GM19468 (cell line): ENCODE measurements at regions not wholly inside any gene's neighbourhood (a gene's known extent, or its start where the extent isn't known, plus 50 kb on each side); places are given as distances from the start of the nearest gene placed in this dataset.
"Not testable (repeated sequence)": the region's sequence is repeated elsewhere in the genome, so short reads cannot be mapped to it uniquely, and the experiment has no call there.

Source experiments
- ATAC-seq: cut with Tn5 transposase; IDR thresholded peaks from one replicate; pipeline ENCODE4 v1.9.1; 2021; ENCODE audit warnings: mild to moderate bottlenecking, moderate library complexity, moderate number of reproducible peaks; ENCODE audit not compliant: unreplicated experiment; ENCODE audit errors: extremely low read depth

DNA sequence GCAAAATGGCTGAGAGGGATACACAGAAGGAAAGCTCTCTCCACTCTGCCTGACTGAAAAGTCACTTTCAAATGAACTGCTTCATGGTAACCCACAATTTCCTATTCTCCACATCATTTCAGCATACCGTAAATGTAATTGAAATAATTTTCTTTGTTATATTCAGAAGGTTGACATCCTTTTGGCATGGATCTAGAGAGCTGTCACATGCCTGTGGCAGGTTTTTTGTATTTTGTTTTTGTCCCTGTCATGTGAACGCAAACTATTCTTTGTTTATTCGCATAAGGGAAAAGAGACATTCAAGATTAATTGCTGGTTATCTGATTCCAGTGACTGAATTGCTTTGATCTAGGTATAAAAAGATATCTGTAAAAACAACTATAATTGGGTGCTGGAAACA, 1808.1 kb downstream of the NCAM2 start:
- ATAC-seq = no peak

DNA sequence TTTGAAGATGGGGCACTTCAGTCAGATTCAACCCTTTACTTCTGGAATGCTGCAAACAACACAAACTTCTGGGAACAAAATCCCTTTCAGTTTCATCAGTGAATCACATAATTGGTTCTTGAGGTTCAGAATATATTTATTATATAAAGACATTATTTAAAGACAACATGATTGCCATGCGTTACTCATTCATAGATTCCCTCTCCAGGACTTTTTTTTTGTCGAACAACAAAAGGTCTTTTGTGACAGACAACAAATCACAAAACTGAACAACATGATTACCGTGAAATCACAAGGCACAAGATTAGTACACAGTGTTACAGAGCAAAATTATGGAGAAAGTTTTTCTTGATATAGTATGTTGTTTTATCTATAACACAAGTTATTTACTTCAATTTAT, 1815.0 kb downstream of the NCAM2 start:
- no peak for ATAC-seq

DNA sequence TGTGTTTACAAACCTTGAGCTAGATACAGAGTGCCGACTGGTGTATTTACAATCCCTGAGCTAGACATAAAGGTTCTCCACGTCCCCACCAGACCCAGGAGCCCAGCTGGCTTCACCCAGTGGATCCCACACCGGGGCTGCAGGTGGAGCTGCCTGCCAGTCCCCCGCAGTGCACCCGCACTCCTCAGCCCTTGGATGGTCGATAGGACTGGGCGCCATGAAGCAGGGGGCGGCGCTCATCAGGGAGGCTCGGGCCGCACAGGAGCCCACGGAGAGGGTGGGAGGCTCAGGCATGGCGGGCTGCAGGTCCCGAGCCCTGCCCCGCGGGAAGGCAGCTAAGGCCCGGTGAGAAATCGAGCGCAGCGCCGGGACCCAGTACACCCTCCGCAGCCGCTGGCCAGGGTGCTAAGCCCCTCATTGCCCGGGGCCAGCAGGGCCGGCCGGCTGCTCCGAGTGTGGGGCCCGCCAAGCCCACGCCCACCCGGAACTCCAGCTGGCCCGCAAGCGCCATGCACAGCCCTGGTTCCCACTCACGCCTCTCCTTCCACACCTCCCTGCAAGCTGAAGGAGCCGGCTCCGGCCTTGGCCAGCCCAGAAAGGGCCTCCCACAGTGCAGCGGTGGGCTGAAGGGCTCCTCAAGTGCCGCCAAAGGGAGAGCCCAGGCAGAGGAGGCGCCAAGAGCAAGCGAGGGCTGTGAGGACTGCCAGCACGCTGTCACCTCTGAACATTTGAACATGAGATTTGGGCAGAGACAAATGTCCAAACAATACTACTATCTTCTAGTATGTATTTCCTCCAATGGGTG, 1820.7 kb downstream of the NCAM2 start:
- not testable (repeated sequence) for ATAC-seq

DNA sequence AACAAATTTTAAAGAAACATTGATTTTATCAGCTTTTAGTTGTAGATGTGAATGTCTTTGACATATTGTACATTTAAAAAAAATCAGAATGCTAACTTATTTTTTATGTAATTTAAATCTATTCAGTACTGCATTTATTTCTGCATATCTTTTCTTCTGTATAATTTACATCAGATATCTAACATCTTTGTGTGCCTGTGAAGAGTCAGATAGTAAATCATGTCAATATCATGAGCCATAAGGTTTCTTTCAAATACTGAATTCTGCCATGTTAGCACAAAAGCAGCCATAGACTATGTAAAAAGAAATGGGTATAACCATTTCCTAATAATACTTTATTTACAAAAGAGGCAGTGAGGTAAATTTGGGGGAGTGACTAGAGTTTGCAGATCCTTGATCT, 1829.2 kb downstream of the NCAM2 start:
- ATAC-seq = no peak

DNA sequence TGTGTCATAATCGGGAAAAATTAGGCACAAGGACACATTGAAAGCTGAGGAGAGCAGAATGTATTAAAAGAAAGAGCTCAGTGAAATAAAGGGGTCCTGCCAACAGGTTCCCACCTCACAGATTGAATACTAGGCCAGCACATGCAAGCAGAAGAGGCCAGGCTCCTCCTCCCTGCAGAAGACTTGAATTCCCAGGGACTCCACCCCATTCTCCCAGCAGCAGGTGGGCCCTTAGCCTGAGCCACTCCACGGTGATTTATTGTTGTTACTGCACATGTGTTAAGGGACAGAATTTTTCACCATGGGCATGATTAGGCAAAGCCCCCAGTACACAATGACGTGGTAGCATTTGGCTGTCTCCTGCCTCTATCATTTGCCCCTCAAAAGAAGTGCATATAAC, 1844.7 kb downstream of the NCAM2 start:
- ATAC-seq = no peak

DNA sequence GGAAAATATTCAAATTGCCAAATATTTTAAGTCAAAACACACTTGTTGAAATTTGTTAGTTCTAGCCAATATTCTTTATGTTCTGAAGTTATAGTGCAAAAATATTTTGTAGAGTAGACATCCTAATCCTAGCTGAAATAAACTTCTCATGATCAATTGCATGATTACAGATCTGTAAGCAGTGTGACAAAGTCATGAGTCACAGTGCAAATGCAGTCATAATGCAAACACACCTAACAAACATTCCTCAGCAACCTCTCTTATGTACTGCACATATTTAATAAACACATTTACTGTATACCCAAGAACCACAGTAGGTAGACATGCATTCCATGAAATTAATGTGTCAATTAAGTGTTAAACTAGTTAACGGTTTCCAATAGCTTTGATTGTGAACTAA, 1857.4 kb downstream of the NCAM2 start:
- ATAC-seq = no peak

DNA sequence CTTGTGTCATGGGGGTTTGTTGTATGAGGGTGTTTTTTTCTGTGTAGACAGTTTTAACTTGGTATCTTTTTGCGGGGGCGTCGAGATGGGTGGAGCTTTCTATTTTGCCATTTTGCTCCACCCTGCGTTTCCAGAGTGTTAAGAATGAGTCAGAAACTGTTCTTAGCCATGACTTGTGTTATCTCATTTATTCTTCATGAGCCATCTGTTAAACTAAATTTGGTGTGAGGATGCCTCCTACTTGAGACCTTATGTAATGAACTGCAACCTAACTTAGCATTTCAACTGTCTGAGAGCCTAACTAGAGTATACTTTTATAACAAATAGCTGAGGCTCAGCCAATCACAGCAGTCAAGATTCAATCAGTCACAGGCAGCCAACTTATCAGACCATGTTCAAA, 1873.5 kb downstream of the NCAM2 start:
- no peak for ATAC-seq

DNA sequence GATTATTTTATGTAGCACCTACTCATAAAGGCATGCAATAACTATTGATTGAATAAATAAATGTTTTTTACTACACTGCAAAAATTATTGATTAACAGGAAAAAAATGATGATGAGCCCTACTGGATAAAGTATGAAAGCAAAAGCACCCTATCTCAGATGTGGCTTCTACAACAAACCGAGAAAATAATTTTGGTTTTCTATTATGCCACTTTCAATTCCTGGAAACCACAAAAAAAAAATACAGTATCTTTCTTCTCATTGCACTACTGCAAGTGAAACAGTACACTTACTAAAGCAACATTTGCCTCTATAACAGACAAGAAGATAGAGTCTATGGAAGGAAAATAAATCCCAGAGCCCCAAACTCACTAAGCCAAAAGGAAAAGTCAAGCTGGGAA, 1882.4 kb downstream of the NCAM2 start:
- no peak for ATAC-seq

DNA sequence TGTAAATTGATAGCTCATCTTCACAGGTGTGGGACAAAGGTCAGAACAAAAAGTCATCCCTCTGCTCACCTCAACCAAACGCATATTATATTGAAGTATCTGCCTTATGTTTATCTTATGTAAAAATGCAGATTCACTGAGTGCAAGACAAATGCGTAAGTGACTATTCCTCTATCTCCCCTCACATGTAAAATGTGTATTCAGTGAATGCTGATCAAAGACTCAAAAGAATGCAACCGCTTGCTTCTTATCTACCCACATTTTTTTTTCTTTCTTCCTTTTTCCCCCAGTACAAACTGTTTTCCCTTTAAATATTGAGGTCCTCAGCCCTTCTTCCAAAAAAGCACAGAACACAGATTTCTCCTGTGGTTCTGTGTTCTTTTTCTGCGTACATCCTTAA, 1882.9 kb downstream of the NCAM2 start:
- no peak for ATAC-seq

DNA sequence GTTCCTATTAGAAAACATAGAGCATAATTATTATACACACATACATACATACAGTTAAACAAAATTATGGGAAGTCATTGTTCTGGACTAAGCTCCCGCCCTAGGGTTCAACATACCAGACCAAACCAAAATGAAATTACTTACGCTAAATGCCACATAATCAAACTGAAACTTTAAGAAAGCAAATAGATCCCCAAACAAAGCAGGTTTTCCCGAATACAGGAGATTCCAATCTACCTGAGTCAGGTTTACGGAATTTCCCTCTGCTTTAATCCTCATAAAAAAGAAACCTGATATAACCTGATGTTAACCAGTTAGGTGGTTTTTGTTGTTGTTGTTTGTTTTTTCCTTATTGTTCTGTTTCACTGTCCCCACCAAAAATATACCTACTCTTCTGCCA, 1886.9 kb downstream of the NCAM2 start:
- no peak for ATAC-seq

DNA sequence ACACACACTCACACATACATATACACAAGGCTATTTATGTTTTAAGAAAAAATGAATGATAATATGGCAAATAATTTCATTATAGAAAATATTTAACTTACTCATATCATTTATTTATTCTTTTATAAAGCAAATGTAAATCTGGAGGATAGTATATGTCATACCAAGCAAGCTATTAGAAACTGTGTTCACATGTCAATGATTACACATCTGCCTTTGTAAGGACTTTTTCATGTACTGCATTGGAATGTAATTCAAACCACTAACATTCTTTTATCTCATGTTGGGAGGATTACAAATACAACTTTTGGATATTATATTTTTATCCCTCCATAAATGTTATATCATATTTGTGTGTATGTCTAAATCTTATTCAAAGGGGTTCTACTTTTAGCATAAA, 1887.4 kb downstream of the NCAM2 start:
- ATAC-seq = no peak

DNA sequence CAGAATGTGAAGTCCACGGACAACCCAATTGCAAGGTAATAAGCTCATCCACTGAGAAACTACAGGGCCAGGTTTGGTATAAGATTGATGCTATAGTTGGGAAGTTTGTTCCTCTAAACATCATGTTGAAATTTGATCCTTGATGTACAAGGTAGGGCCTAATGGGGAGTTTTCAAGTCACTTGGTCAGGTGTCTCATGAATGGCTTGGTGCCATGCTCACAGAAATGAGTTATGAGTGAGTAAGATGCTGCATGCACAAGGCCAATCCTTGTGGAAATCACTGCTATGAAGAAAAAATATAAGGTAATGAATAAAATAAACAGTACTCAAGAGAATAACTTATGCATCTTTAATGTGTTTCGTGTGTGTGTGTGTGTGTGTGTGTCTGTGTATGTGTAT, 1891.2 kb downstream of the NCAM2 start:
- no peak for ATAC-seq

DNA sequence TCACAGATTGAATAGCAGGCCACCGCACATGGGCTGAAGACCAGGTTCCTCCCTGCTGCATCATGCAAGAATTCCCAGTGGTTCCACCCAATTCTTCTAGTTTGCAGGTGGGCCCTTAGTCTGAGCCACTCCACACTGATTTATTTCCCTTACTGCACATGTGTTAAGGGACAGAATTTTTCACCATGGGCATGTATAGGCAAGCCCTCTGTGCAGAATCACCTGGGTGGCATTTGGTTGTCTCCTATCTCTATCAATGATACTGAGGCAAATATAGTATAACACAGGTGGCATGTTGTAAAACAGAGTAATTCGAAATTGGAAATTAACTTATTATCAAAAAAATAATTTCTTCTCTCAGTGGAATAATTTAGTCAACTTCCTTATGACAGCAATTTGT, 1892.4 kb downstream of the NCAM2 start:
- ATAC-seq = no peak

DNA sequence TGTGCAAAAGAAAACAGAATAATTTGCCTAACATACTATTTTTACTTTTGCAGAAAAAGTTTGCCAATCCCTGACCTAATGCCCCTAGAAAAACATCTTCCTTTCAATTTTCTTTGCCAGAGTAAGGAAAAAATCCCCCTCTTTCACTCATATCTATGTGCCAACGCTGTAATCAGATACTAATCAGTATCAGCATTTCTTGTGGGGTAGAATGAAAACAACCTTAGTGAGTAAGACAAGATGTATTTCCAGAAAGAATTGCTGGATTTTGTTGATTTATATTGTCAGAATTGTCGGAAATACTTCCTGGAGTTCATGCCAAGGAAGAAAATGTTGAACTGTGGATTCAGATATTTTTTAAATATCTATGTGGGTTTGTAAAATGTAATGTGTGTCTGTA, 1893.8 kb downstream of the NCAM2 start:
- ATAC-seq = no peak

DNA sequence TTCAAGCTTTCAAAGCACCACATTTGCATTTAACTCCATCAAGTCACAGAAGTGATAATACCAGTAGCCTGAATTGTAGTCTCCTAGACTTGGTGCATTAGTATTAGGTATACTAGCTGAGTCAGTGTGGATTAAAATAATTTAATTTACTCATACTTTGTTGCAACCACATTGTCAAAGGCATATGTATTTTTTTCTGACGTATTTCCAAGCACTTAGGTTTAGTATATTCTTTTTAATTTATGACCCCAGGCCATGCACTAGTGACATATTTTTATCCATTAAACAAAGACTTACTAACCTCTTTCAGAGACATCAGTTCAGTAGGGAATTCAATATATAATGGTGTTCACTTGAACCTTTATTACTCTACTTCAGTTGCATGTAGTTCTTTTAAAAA, 1894.5 kb downstream of the NCAM2 start:
- ATAC-seq = no peak

DNA sequence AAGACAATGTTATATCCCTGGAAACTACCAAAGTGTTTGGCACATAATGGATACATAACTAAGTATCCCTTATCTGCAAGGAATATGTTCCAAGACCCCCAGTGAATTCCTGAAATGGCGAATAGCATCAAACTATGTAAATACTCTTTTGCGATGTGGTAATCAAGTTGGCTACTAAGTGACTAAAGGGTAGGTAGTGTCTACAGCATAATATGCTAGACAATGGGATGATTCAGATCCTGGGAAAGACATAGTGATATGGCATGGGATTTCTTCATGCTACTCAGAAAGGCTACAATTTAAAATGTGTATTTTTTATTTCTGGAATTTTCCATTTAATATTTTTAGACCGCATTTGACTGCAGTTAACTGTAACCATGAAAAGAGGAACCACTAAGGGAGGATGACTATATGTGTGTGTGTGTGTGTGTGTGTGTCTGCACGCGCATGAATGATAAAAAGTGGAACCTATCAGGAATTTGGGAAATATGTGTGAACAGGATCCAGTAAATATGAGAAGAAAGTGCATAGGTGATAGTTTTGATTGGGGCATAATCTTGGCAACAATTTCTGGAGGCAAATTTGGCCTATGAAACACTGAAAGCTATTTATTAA, 1899.9 kb downstream of the NCAM2 start:
- no peak for ATAC-seq

DNA sequence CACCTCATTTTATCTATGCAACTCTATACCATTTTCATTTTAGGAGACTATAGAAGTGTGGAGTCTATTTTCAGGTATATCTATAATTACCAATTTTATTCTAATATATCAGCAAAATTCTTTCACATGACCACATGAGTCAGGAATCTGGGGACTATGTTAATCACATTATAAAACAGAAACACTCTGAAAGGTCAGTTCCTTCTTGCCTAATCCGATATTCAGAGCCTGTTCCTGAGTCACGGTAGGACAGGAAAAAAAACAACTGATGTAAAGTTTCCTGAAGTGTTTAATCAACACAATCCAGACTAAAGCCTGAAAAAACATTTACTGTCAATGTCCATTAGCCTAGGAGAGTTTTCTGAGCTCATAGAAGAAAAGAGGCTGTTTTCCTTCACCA, 1902.3 kb downstream of the NCAM2 start:
- no peak for ATAC-seq

DNA sequence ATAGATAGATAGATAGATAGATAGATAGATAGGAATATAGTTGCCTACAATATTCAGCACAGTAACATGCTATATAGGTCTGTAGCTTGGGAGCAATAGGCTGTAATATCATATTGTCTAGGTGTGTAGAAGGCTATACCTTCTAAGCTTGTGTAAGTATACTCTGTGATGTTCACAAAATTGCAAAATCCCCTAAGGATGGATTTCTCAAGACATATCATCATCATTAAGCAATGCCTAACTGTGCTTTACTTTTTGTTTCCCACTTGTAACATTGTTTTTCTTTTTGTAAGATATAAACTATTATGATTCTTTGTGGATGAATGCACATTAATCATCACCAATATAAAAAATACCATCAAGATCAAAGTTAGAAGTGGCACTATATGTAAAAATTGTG, 1905.6 kb downstream of the NCAM2 start:
- no peak for ATAC-seq

DNA sequence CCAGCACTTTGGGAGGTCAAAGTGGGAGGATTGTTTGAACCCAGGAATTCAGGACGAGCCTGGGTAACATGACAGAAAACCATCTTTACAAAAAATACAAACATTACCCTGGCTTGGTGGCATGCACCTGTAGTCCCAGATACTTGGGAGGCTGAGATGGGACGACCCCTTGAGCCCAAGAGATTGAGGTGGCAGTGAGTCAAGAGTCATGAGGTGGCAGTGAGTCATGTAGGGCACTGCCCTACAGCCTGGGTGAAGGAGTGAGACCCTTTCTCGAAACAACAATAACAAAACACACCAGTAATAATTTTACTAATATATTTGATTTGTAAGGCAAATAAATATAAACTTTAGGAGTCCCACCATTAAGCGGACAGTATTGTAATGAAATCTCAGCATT, 1906.2 kb downstream of the NCAM2 start:
- ATAC-seq = no peak

DNA sequence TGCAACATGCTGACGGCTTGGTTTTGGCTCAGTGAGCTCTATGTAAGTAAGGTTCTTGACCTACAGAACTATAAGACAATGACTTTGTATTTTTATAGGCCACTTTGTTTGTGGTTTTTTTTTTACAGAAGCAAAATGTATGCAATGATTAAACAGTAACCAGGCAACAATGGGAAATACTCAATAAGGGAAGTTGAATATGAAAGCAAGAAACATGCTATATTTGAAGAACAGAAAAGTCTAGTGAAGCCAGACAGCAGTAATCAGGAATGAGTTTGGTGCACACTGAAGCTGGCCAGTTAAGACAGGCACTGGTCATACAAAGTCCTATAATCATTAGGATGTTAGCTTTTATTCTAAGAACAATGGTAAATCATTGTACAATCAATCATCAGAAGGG, 1926.8 kb downstream of the NCAM2 start:
- no peak for ATAC-seq

DNA sequence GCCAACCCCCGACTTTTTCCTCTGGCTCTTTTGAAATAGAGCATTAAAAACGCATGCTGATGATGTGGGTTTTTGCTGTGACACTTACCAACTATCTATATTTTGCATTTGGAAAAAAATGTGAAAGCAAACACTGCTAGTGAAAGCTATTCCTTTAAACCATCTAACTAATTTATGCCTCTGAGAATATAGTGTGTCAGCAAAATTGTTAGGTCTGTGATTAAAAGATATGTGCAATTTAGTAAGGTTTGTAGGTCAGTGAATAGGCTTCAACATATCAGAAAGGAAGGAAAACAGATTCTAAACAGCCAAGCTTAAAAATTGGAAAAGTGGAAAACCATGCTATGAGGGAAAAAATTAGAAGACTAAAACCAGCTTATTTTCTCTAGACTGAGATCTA, 1929.3 kb downstream of the NCAM2 start:
- no peak for ATAC-seq
